Hematopoietic multipotent progenitor cell treated with erythropoietin and hydrocortisone succinate and interleukin-3 and kit ligand, for 15 days (in vitro differentiated cells): ENCODE measurements at regions not wholly inside any gene's neighbourhood (a gene's known extent, or its start where the extent isn't known, plus 50 kb on each side); places are given as distances from the start of the nearest gene placed in this dataset.
"Not testable (repeated sequence)": the region's sequence is repeated elsewhere in the genome, so short reads cannot be mapped to it uniquely, and the experiment has no call there.

Experiments used
- DNase-seq: peaks from one replicate; pipeline ENCODE4 v3.0.0-alpha.2; 2015; ENCODE audit warnings: low spot score

DNA sequence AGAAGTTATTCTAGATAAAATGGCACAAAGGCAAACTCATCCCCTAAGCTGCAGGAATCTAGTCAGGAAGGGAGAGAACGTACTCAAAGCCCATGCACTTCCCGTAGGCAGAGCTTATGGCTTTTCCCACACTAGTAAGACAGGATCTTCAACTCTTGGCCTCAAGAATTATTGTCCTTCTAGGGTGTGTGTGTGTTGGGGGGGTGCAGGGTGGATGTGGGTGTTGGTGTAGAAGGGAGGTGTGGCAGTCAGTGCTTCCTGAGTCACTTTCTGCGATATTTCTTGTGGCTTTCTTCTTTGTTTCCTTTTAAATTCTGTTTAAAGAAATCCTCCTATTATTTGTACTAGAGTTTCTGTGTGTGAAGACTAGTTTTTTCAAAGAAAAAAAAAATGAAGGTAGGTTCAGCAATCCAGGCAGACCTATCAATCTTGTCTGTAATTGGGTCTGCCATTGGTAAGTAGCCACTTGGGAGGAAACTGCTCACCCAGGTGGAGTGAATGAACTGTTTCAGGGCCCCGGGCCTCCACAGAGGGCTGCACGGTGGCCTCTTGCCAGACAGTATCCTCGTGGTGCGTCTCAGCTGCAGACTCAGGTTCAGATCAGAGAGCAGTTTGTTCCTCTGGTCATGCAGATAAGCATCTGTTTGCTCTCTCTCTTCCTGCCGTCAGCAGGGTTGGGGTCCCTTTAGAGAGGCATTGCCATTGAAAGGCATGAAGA lies 131.9 kb downstream of the NPR3 start:
- DNase-seq = no peak

- DNase-seq = no peak
These were observed 132.4 kb downstream of the NPR3 start for GRCh38 chr5:32843531-32843895.

GRCh38 chr5:32845171-32845570 lies 134.1 kb downstream of the NPR3 start:
- DNase-seq = no peak

GRCh38 chr5:32848120-32848519 lies 137.0 kb downstream of the NPR3 start:
- no peak for DNase-seq

GRCh38 chr5:32848681-32849080 lies 137.6 kb downstream of the NPR3 start:
- no peak for DNase-seq

DNA sequence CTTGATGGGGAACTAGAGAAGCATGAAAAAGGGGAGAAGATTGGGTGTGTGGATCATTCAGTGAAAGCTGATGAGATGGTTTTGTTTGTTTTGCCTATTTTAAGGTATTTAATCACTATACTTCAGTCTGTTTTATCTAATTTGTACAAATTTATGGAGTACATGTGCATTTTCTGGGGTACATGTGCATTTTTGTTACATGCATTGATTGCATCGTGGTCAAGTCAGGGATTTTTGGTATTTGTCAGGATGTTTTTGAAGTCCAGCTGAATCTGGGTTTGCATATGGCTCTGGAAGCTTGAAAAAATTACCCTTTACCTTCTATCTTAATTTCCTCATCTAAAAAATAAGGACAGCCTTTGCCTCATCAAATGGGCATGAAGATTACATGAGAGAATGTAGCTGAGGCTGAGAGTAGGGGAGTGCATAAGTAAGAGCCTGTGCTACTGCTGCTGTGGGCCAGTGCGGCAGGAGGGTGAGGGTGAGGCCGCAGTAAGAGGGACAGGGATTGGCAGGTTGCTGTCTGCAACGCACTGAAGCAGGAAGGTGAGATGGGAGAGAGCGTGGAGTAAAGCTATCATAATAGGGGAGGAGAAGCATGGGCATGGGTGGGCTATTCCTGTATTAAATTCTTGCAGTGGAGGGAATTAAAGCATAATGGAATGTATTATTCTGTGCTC lies 139.8 kb downstream of the NPR3 start:
- no peak for DNase-seq

- DNase-seq = no peak
These were observed 140.5 kb downstream of the NPR3 start for GRCh38 chr5:32851559-32852173.

- DNase-seq = no peak
These were observed 141.4 kb downstream of the NPR3 start for GRCh38 chr5:32852535-32852934.

- no peak for DNase-seq
These were observed 141.9 kb downstream of the NPR3 start for GRCh38 chr5:32852976-32853375.

GRCh38 chr5:32854473-32854872 lies 143.4 kb downstream of the NPR3 start:
- no peak for DNase-seq

DNA sequence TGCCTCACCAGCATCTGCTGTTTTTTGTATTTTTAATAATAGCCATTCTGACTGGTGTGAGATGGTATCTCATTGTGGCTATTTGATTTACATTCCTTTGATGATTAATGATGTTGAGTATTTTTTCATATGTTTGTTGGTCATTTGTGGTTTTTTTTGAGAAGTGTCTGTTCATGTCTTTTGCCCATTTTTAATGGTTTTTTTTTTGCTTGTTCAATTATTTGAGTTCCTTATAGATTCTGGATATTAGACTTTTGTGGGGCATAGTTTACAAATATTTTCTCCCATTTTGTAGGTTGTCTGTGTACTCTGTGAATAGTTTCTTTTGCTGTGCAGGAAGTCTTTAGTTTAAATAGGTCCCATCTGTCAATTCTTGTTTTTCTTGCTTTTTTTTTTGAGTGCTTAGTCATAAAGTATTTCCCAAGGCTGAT lies 148.1 kb downstream of the NPR3 start:
- DNase-seq = no peak

- no peak for DNase-seq
These were observed 154.4 kb downstream of the NPR3 start for GRCh38 chr5:32865475-32865874.

DNA sequence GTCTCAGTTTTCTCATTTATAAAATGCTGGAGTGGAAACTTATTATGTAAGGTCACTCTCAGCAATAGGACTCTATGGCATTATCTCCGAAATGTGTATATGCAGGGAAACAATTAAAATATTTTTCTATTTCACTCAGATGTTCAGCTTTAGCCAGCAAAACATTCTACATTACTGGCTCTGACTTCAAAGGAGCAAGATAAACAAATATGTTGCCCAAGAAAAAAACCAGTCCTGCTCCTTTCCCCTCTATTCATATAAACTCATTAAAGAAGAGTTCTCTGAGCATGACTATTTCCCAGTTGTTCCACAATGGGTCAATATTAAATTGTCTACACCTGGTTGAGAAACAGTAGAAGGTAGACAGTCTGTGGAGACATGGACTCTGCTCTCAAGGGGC lies 155.0 kb downstream of the NPR3 start:
- no peak for DNase-seq

DNA sequence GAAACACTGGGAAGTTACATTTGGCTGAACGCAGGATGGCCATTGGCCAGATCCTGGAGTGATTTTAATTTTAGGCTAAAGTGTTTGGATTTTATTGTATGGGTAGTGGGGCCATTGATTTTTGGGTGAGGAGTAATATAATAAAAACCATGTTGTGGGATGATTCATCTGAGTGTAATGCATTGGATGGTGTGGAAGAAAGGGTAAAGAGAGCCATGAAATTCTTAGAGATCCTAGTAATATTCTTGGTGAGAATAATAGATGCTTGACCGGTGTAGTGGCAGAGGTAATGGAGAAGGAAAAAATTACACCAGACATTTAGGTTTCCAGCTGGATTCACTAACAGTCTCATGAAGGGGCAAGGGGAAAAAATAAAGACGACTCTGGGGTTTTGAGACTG lies 158.1 kb downstream of the NPR3 start:
- DNase-seq = no peak

GRCh38 chr5:32876791-32877190 lies 165.7 kb downstream of the NPR3 start:
- no peak for DNase-seq

DNA sequence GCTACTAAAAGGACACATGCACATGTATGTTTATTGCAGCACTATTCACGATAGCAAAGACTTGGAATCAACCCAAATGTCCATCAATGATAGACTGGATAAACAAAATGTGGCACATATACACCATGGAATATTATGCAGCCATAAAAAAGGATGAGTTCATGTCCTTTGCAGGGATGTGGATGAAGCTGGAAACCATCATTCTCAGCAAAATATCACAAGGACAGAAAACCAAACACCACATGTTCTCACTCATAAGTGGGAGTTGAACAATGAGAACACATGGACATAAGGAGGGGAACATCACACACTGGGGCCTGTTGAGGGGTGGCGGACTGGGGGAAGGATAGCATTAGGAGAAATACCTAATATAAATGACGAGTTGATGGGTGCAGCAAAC lies 168.2 kb downstream of the NPR3 start:
- not testable (repeated sequence) for DNase-seq

DNA sequence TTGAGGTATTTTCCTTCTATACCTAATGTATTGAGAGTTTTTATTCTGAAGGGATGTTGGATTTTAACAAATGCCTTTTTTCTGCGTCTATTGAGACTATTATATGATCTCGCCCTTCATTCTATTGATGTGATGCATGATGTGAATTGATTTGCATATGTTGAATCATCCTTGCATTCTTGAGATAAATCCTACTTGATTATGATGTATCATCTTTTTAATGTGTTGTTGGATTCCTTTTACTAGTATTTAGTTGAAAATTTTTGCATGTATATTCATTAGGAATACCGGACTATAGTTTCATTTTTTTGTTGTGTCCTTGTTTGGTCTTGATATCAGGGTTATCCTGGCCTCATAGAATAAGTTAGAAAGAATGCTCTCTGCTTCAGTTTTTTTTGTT lies 169.7 kb downstream of the NPR3 start:
- no peak for DNase-seq

GRCh38 chr5:32887390-32887789 lies 176.3 kb downstream of the NPR3 start:
- DNase-seq = no peak

- DNase-seq = no peak
These were observed 178.0 kb downstream of the NPR3 start for GRCh38 chr5:32889078-32889477.

- DNase-seq = no peak
These were observed 192.5 kb downstream of the NPR3 start for GRCh38 chr5:32903613-32904012.

DNA sequence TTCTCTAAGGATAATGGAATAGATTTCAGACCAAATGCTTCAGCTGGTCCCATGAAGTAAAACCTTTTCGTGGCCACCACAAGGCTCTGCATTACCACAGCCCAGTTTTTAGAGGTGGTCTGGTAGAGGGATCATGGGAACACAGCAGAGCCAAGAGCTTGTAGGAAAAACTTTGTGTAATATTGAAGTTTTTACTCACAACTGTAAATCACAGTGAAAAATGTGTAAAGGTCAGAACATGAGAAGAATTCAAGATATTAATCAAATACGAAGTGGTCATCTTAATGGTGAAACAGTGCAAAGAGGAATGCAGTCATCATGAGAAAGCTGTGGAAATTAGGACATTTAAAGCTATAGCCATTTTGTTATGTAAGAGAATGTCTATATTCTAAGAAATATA lies 197.5 kb downstream of the NPR3 start:
- DNase-seq = no peak

DNA sequence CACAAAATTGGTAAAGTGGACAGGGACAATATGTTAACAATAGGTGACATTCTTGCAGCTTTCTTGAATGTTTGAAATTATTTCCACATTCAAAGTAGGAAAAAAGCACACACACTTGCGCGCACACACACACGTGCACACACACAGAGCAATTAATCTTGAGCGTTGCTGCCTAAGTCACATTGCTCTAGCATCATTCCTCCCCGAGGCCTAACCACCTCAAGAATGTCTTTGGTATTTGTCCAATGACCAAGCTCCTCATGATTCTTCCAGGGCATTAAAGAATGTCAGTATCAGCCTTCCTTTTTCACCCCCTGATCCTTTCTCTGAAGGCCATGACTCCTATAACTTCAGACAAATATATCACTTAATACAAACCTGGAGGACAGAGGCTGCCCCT lies 198.1 kb downstream of the NPR3 start:
- no peak for DNase-seq

DNA sequence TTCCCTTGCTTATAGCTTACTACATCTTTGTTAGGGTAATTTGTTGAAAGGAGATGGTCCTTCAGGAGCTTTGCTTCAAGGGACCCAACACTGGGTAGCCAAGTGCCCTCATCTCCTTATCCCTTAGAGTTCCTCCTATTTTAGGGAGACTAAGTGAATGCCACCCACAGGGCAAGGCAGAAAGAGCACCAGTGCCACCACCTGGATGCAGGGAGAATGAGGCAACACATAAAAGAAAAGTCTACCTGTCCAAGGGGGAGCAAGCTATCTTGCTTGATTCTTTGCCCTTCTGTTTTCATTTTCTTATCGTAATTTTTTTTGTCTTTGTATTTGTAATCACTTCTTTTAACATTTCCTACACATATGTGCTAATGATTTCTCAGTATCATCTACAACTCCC lies 205.5 kb downstream of the NPR3 start:
- no peak for DNase-seq

DNA sequence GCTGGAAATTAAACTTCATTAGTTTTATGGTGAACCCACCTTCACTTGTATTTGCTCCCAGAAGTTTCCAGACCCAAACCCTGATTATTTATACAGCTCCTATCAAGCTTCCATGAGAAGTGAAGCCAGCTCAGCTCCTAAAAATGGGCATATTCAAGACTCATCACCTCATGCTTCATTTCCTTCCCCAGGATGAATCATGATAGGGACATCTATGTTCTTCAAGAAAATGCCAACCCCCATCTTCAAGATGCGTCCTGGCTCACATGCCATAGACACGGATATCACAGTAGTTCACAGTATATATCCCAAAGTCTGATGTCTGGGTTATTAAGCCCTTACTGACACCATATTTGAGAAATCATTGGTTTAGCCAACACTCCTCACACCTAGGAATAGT lies 217.6 kb downstream of the NPR3 start:
- DNase-seq = no peak
